HG02970 (cell line): ENCODE measurements at regions not wholly inside any gene's neighbourhood (a gene's known extent, or its start where the extent isn't known, plus 50 kb on each side); places are given as distances from the start of the nearest gene placed in this dataset.

Source experiments
- ATAC-seq: cut with Tn5 transposase; IDR thresholded peaks from one replicate; pipeline ENCODE4 v1.9.1; 2021; ENCODE audit warnings: mild to moderate bottlenecking, moderate library complexity, moderate number of reproducible peaks; ENCODE audit not compliant: unreplicated experiment, low FRiP score

GRCh38 chr22:47282366-47282765, 519.9 kb downstream of the TBC1D22A start:
- no peak for ATAC-seq

DNA sequence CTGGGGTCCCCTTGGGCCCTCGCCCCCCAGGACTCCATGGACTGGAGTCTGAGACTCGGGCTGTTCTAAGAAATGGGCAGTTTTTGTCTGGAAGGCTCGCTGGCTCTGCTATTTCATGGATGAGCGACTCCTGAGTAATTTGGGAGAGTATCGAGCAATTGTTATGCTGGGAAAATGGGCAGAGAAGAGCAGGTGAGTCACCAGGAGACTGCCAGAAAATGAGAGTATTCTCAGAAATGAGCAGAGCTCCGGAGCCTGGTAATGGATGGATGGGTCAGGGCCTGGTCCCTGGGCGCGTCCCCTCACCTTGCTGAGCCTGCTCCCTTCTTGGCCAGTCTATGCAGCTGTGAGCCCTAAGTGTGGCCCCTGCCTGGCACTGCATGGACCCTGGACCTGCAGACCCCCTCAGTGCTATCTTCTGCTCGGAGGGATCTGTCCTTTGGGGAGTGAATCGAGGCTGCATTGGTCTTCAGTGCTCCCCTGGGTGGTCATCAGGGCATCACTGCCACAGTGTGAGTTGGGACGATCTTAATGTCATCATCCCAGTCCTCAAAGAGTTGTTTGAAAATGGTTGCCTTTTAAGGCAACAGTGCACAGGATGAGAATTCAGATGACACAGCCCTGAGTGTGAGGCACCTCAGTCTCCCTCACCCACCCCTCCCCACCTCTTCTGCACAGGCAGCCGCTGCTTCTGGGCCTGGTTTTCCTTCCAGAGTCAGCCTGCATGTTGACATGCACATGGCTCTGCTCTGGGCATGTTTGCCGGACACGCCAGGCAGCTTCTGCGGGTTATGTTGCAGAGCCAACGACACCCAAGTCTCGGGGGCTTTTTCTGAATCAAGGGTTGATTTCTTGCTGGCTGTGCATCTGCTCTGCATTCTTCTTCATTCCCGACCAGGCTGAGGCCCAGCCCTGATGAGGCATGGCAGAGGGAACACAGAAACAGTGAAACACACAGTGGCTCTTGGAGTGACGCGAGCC, 519.0 kb downstream of the TBC1D22A start:
- ATAC-seq, result no peak

DNA sequence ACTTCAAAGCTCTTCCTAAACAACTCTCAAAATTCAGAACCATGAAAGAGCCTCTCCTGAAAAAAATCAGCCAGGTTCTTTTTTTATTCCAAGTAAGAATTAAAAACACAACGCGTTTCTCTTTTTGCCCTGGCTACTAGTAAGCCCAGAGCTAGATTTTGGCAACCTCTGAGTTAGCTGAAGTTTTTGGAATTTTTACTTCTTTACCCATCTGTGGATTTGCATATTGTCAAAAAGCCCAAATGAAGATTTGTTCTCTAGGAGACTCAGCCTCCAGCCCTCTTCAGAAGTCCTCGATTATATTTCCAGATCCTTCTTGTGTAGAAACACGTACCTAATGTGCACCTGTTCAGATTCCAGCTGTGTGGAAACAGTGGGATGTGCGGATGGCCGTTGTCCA, 517.9 kb downstream of the TBC1D22A start:
- no peak for ATAC-seq

DNA sequence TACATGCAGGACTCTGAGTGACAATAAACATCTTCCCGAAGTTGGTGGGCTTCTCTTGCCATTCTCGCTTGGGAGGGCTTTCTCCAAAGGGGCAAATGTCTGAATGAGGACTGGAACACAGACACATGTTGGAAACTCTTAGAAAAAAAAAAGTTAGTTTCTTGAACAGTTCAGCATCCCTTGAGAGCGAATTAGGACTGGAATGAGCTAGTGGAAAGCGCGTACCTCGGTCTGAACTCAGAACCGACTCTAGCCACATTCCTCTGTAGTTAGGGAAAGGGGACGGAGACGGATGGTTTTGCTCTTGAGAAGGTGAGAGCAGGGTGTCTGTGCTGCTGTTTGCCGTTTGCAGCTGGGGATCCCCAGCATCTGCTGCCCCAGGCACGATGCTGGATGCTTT, 517.3 kb downstream of the TBC1D22A start:
- no peak for ATAC-seq

- ATAC-seq, result no peak
These were observed 516.9 kb downstream of the TBC1D22A start for GRCh38 chr22:47279337-47279736.

- no peak for ATAC-seq
These were observed 516.2 kb downstream of the TBC1D22A start for GRCh38 chr22:47278655-47279054.

DNA sequence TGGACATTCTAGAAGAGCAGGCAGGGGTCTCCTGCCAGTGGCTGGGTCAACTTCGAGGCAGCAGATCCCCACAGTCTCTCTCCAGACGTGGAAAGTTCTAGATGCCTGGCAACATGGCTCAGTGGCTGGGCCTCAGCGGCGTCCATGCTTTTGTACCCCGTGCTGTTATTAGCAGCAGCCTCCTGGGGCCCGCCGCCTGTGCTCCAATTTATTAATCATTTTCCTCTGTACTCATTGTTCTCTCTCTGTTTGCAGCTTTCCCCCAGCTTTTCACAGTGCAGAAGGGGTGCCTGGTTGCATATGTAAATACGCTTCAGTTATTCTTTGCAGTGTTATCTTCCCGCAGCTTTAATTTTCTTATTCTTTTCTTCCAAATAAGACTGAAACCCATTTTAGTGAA, 515.1 kb downstream of the TBC1D22A start:
- no peak for ATAC-seq

GRCh38 chr22:47276991-47277390, 514.5 kb downstream of the TBC1D22A start:
- no peak for ATAC-seq

DNA sequence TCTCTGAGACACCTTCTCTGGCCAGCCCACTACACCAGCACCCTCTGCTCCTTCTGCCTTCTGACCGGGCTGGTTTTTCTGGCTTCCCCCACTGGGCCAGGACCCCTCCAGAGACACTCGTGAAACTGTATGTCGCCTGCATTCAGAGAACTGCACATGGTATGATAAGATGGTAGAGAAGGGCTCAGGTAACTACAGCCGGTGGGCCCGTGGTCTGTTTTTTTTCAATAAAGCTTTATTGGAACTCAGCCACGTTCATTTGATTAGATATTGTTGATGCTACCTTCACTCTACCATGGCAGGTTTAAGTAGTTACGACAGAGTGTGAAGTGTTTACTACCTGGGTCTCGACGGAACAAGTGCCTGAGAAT, 514.0 kb downstream of the TBC1D22A start:
- ATAC-seq, result no peak

DNA sequence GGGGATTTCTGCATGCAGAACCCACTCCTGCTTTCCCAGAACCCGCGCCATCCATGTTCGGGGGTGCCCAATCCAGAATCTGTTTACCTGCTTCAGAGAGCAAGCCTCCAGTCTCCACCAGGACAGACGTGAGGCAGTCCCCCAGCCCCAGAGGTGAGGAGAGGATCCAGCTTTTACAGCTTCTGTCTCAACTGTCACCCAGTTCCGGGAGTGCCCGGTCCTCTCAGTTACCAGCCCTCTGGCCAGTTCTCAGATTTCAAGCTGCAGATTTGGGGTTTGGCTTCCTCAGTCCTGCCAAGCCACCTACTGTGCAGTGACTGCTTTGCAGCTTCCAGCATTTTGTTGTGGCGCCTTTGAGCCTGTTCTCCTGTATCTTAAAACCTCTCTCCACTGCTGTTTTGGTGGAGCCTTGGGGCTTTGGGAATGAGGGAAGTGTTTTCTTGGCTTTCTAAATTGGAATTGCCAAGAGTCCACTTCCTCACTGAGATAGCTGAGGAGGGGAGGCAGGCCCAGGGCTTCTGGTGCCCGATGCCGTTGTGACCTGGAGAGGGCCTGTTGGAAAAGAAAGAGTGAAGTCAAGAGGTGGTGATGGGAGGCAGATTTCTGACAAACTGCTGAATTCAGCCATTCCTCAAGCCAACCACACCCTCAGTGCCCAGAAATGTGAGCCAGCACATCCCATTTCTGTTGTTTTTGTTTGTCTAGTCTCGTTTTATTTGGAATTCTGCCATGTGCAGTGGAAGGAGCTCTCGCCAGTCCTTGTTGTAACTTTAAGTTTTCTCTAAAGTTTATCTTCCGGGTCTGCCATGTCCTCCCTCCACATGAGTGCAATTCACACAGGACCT, 513.4 kb downstream of the TBC1D22A start:
- no peak for ATAC-seq

DNA sequence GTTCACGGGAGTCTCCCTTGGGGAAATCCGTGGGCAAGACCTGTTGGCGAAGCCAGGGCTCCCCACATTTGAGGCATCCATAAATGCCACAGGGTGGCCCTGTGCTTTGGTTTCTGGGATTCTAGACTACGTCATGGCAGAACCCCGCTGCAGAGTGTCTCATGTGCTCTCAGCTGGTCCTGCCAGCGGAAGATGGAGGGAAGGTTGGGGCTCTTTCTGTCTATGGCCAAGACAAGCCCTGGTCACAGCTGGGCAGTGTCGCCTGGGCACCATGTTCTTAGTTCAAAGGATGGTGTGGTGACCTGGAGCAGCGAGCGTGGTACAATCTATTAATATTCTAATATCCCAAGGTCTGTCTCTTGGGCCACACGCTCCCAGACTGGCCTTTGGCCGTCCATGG, 511.7 kb downstream of the TBC1D22A start:
- no peak for ATAC-seq

DNA sequence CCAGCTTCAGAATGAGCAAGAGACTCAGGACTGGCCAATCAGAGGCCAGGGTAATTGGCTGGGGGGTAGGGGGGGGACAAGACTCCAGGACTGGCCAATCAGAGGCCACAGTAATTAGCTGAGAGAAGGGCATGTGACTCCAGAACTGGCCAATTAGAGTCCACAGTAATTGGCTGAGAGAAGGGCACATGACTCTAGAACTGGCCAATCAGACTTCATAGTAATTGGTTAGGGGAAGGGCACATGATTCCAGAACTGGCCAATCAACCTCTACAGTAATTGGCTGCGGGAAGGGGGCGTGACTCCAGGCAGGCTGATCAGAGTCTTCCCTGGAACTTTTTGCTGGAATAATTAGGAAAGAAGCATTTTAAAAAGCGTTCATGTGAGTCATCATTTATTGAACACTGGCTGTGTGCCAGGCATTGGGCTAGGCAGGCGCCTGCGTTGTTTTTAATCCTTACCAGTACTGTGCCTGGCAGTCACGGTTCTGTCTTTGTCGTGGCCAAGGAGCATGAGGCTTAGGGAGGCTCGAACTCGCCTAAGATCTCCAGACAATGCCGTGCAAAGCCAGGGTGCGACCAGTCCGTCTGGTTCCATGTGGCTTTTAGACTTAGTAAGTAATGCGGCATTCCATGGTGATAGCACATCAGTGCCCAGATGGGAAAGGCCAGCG, 508.1 kb downstream of the TBC1D22A start:
- no peak for ATAC-seq

DNA sequence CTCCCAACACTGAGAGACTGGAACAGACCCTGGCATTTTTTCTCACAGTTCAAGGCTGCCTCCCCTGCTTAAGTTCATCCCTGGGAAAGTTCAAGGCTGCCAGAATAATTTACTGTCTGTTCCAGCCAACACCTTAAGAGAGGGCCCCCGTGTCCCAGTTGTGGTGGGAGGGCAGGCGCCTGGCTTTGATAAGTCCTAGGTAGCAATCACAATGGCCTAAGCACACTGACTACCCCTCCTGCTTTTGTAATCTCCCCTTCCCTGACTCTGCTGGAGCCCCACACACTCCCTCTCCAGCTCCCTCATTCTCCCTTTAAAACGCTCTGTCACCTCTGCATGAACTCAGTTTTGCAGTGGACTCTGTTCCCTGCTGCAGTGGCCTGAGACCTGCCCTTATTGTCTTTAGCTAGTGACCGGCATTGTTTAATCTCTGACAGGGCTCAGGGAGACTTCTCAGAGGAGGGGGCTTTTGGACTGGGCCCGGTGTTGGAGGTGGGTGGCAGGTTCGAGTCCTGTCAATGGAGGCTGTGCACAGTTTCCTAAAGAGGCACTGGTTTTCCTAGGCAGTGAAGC, 507.2 kb downstream of the TBC1D22A start:
- ATAC-seq, result no peak

DNA sequence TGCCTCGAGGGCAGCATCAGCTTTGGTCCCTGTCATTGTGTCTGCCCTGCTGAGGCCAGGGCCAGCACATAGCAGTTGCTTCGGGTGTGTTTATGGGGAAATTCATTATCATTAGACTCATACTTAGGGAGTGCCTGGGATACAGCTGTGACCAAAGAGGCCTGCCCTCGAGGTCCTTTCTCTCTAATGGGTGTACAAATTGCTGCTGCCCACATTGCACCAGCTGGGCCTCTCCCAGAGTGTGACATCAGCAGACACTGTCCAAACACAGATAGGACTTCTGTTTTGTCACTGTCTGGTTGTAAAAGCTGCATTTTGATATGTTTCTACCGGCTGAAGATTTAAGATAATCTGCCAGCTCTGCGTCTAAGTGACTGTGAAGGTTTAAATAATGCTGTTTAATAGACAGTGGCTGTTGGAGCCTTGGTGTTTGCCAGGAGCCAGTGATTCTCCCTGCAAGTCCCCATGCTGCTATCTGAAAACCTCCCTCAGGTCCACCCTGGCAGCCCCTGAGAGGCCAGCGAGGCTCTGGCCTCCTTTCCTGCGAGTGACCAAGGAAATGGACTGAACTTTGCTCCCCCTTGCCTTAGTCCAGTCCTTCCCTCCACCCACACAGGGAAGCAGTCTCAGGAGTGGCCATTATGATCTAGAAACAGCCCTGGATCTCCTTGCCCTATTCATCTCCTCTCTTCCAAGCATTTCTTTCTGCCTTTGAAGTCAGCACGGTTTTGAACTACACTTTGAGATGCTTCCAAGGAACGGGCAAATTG, 505.2 kb downstream of the TBC1D22A start:
- ATAC-seq, result no peak

DNA sequence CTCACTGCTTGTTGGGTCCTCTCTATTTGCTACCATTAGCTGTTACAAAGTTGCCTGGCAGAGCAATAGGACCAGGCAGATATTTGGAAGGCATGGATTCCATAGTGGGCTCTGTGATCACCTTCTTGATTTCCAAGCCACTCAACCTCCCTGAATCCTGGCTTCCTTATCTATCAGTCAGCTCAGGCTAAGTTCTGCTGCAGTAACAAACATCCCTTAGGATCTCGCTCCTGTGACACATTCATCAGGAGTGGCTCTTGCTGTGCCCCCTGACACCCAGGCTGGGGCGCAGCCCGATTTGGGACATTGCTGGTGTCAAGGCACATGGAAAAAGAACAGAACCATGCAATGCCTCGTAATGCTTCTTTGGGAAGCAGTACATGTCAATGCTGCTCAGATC, 503.9 kb downstream of the TBC1D22A start:
- ATAC-seq, result no peak

- no peak for ATAC-seq
These were observed 498.1 kb downstream of the TBC1D22A start for GRCh38 chr22:47260551-47260950.

GRCh38 chr22:47259990-47260389, 497.5 kb downstream of the TBC1D22A start:
- ATAC-seq, result no peak

DNA sequence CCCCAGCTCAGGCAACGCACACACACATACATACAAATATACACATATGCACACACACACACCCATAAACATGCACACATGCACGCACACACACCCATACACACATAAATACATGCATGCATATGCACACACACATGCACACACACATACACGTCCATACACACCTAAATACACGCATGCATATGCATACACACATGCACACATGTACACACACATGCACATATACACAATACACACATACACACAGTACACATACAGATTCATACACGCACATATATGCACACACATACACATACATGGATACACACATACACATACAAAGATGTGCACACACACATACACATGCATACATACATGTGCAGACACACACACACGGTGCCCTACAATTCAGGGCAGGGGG, 496.6 kb downstream of the TBC1D22A start:
- ATAC-seq, result no peak

- ATAC-seq, result no peak
These were observed 495.5 kb downstream of the TBC1D22A start for GRCh38 chr22:47257976-47258375.

GRCh38 chr22:47257566-47257965, 495.1 kb downstream of the TBC1D22A start:
- no peak for ATAC-seq
